KG1 (cell line): ENCODE measurements at regions not wholly inside any gene's neighbourhood (a gene's known extent, or its start where the extent isn't known, plus 50 kb on each side); places are given as distances from the start of the nearest gene placed in this dataset.
"Not testable (repeated sequence)": the region's sequence is repeated elsewhere in the genome, so short reads cannot be mapped to it uniquely, and the experiment has no call there.

Experiments used
- DNase-seq: peaks from one replicate; lab custom pipeline; 2025; lab: John Stamatoyannopoulos, UW

GRCh38 chr12:75798136-75798926 is 233.2 kb downstream of the PHLDA1 start:
- no peak for DNase-seq

GRCh38 chr12:75795125-75795524 is 236.5 kb downstream of the PHLDA1 start:
- DNase-seq = no peak

GRCh38 chr12:75792687-75793086 is 238.9 kb downstream of the PHLDA1 start:
- DNase-seq = no peak

- DNase-seq = no peak
Observed at GRCh38 chr12:75790219-75790618, 241.4 kb downstream of the PHLDA1 start.

GRCh38 chr12:75787146-75787545 is 244.4 kb downstream of the PHLDA1 start:
- DNase-seq = not testable (repeated sequence)

- DNase-seq = no peak
Observed at GRCh38 chr12:75786070-75786469, 245.5 kb downstream of the PHLDA1 start.

GRCh38 chr12:75784591-75784990 is 247.0 kb downstream of the PHLDA1 start:
- peak; percentile 39 for DNase-seq

- no peak for DNase-seq
Observed at GRCh38 chr12:75783093-75783877, 248.3 kb downstream of the PHLDA1 start.

- no peak for DNase-seq
Observed at GRCh38 chr12:75782069-75782581, 249.5 kb downstream of the PHLDA1 start.

- no peak for DNase-seq
Observed at GRCh38 chr12:75781532-75782046, 250.0 kb downstream of the PHLDA1 start.

- no peak for DNase-seq
Observed at GRCh38 chr12:75779891-75780496, 251.6 kb downstream of the PHLDA1 start.

- no peak for DNase-seq
Observed at GRCh38 chr12:75774261-75775052, 257.1 kb downstream of the PHLDA1 start.

GRCh38 chr12:75773377-75773776 is 258.2 kb downstream of the PHLDA1 start:
- no peak for DNase-seq

- no peak for DNase-seq
Observed at GRCh38 chr12:75771023-75771422, 259.6 kb upstream of the KRR1 start.

- no peak for DNase-seq
Observed at GRCh38 chr12:75767957-75768356, 256.5 kb upstream of the KRR1 start.

- no peak for DNase-seq
Observed at GRCh38 chr12:75766263-75767160, 255.1 kb upstream of the KRR1 start.

GRCh38 chr12:75765170-75766059 is 254.0 kb upstream of the KRR1 start:
- DNase-seq = no peak

- no peak for DNase-seq
Observed at GRCh38 chr12:75764091-75764841, 252.9 kb upstream of the KRR1 start.
